ENCODE measurements at regions not wholly inside any gene's neighbourhood (a gene's known extent, or its start where the extent isn't known, plus 50 kb on each side); places are given as distances from the start of the nearest gene placed in this dataset.

- no peak for DNase-seq
- TF ChIP-seq EZH2 (optimal IDR thresholded peaks at IDR 0.05; ENCODE audit: low read depth, low read length): no peak
- no peak for TF ChIP-seq CTCF (IDR thresholded peaks at IDR 0.05; ENCODE audit: low read length)
- TF ChIP-seq EZH2phosphoT487 (IDR thresholded peaks at IDR 0.05; ENCODE audit: low read length): no peak
- Histone ChIP-seq H3K4me1 (ENCODE audit: low read length) (no peaks in the 10 kb centered on the region), H3K4me2 (ENCODE audit: low read depth, low read length) (no peak overlapping the region), H3K79me2 (ENCODE audit: low read length) (no peaks in the 10 kb centered on the region), H3K27me3 (replicated peaks; ENCODE audit: insufficient read depth, low read length) (no peaks in the 10 kb centered on the region), H4K20me1 (ENCODE audit: insufficient read depth, low read length) (no peaks in the 10 kb centered on the region), H3K4me3 (ENCODE audit: low read length) (no peak overlapping the region), H3K9ac (ENCODE audit: low read length) (no peak overlapping the region), H3K36me3 (replicated peaks; ENCODE audit: insufficient read depth, low read length) (no peaks in the 10 kb centered on the region), H3K27ac (ENCODE audit: low read length) (no peak overlapping the region), H3F3A (ENCODE audit: insufficient read depth, low read length) (no peaks in the 10 kb centered on the region), H2AFZ (ENCODE audit: low read length) (no peak overlapping the region), H3K9me2 (replicated peaks; ENCODE audit: insufficient read depth, low read length) (no peaks in the 10 kb centered on the region), H3K9me3 (replicated peaks; ENCODE audit: insufficient read depth, low read length) (no peaks in the 10 kb centered on the region)
Measured at GRCh38 chr4:123783151-123783790, 386.7 kb downstream of the SPRY1 start.

DNA sequence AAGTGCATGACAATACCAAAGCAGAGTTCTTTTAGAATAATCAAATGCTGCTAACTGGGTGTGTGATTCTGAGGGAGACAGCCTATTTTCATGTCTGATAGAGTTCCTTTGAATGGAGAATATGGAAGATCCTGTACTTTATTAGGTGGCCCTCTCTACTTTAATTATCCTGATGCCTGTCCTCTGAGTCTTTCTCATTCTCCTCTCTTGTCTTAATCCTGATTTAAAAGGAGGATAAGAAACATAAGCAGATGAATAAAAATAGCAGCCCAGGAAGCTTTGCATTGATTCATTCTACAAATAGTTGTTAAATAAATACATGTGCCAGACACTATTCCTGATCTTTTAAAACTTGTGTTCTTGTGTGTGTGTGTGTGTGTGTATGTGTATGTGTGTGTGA is 387.3 kb downstream of the SPRY1 start:
- Histone ChIP-seq H2AFZ (ENCODE audit: low read length) (no peak overlapping the region), H3K79me2 (ENCODE audit: low read length) (no peaks in the 10 kb centered on the region), H3K4me1 (ENCODE audit: low read length) (no peaks in the 10 kb centered on the region), H3K27me3 (replicated peaks; ENCODE audit: insufficient read depth, low read length) (no peaks in the 10 kb centered on the region), H3K9me2 (replicated peaks; ENCODE audit: insufficient read depth, low read length) (no peaks in the 10 kb centered on the region), H3K36me3 (replicated peaks; ENCODE audit: insufficient read depth, low read length) (no peaks in the 10 kb centered on the region), H3K27ac (ENCODE audit: low read length) (no peak overlapping the region), H3K9ac (ENCODE audit: low read length) (no peak overlapping the region), H4K20me1 (ENCODE audit: insufficient read depth, low read length) (no peaks in the 10 kb centered on the region), H3K4me3 (ENCODE audit: low read length) (no peak overlapping the region), H3K9me3 (replicated peaks; ENCODE audit: insufficient read depth, low read length) (no peaks in the 10 kb centered on the region), H3K4me2 (ENCODE audit: low read depth, low read length) (no peak overlapping the region), H3F3A (ENCODE audit: insufficient read depth, low read length) (no peaks in the 10 kb centered on the region)
- no peak for TF ChIP-seq EZH2 (optimal IDR thresholded peaks at IDR 0.05; ENCODE audit: low read depth, low read length)
- TF ChIP-seq CTCF (IDR thresholded peaks at IDR 0.05; ENCODE audit: low read length): no peak
- TF ChIP-seq EZH2phosphoT487 (IDR thresholded peaks at IDR 0.05; ENCODE audit: low read length): no peak
- no peak for DNase-seq

GRCh38 chr4:123784626-123785025 is 388.0 kb downstream of the SPRY1 start:
- TF ChIP-seq CTCF (IDR thresholded peaks at IDR 0.05; ENCODE audit: low read length): no peak
- no peak for TF ChIP-seq EZH2phosphoT487 (IDR thresholded peaks at IDR 0.05; ENCODE audit: low read length)
- TF ChIP-seq EZH2 (optimal IDR thresholded peaks at IDR 0.05; ENCODE audit: low read depth, low read length): no peak
- H3K4me1 ChIP-seq (ENCODE audit: low read length): no peaks in the 10 kb centered on the region
- H2AFZ ChIP-seq (ENCODE audit: low read length): no peak overlapping the region
- no peak overlapping the region for H3K27ac ChIP-seq (ENCODE audit: low read length)
- no peaks in the 10 kb centered on the region for H3K9me3 ChIP-seq (replicated peaks; ENCODE audit: insufficient read depth, low read length)
- no peaks in the 10 kb centered on the region for H3K79me2 ChIP-seq (ENCODE audit: low read length)
- no peaks in the 10 kb centered on the region for H4K20me1 ChIP-seq (ENCODE audit: insufficient read depth, low read length)
- H3K36me3 ChIP-seq (replicated peaks; ENCODE audit: insufficient read depth, low read length): no peaks in the 10 kb centered on the region
- H3K27me3 ChIP-seq (replicated peaks; ENCODE audit: insufficient read depth, low read length): no peaks in the 10 kb centered on the region
- no peak overlapping the region for H3K9ac ChIP-seq (ENCODE audit: low read length)
- H3K9me2 ChIP-seq (replicated peaks; ENCODE audit: insufficient read depth, low read length): no peaks in the 10 kb centered on the region
- no peak overlapping the region for H3K4me2 ChIP-seq (ENCODE audit: low read depth, low read length)
- no peak overlapping the region for H3K4me3 ChIP-seq (ENCODE audit: low read length)
- no peaks in the 10 kb centered on the region for H3F3A ChIP-seq (ENCODE audit: insufficient read depth, low read length)
- DNase-seq: no peak

Measured in MM.1S (cell line).